GM18507 (cell line): ENCODE measurements at regions not wholly inside any gene's neighbourhood (a gene's known extent, or its start where the extent isn't known, plus 50 kb on each side); places are given as distances from the start of the nearest gene placed in this dataset.
"Not testable (repeated sequence)": the region's sequence is repeated elsewhere in the genome, so short reads cannot be mapped to it uniquely, and the experiment has no call there.

ENCODE experiments used
- DNase-seq: peaks from one replicate; pipeline ENCODE4 v3.0.0; 2011; ENCODE audit warnings: low read depth; ENCODE audit not compliant: insufficient read length; ENCODE audit errors: extremely low spot score
- FAIRE-seq: peaks from 2 replicates; lab custom pipeline; 2011; peaks lifted over from hg19 to GRCh38; lab: Jason Lieb, UNC

GRCh38 chr12:107503129-107503855 lies 182.3 kb upstream of the PWP1 start:
- DNase-seq (no peak), FAIRE-seq (no peak)

- DNase-seq (no peak), FAIRE-seq (no peak)
These were observed 181.4 kb upstream of the PWP1 start for GRCh38 chr12:107503887-107504885.

DNA sequence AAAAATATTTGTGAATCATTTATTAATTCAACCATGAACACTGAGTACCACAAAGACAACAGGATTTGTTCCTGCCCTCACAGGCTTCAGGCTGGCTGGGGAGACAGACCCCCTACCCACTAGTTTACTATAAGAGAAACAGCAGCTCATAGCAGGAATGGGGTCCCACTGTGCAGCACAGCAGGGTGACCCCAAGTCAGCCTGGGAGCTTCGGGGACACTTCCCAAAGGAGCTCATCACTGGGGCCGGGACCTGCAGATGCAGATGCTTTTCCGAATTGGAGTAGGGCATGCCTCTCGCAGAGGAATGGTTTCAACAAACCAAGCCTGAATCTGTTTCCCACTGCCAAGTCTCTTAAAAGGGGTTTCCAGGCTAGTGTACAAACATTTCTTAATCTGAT lies 176.2 kb upstream of the PWP1 start:
- DNase-seq (no peak), FAIRE-seq (no peak)

GRCh38 chr12:107510211-107510610 lies 175.4 kb upstream of the PWP1 start:
- DNase-seq (no peak), FAIRE-seq (no peak)

GRCh38 chr12:107511292-107511691 lies 174.3 kb upstream of the PWP1 start:
- DNase-seq (no peak), FAIRE-seq (no peak)

- DNase-seq: no peak
- no peak for FAIRE-seq
These were observed 173.2 kb upstream of the PWP1 start for GRCh38 chr12:107512391-107512790.

GRCh38 chr12:107513184-107513583 lies 172.4 kb upstream of the PWP1 start:
- FAIRE-seq: no peak
- no peak for DNase-seq

- FAIRE-seq: no peak
These were observed 171.8 kb upstream of the PWP1 start for GRCh38 chr12:107513636-107514400.

DNA sequence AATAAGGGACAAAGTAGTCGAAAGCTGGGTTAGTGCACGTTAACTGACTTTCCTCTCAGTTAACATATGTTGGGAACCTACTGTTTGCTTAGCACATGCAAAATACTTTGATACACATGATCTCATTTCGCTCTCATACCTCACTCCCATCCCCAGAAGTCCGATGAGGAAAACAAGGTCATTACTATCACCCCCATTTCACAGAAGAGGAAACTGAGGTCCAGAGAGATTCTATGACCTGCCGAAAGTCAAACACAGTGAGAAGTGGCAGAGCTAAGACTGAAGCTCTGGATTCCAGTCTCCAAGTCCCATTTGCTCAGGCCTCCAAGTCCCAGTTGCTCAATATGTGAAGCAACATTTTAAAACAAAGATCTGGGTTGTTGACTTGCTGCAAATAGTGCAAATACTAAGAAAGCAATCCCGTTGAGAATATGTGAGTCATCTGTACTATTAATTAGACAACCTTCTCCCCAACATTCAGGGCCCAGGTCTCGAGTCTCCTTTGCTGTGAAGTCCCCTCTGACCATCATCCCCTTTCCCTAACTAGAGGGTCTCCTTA lies 170.6 kb upstream of the PWP1 start:
- FAIRE-seq: no peak

More at GRCh38 chr12:107513636-107514400, 171.8 kb upstream of the PWP1 start:
- no peak for DNase-seq

DNA sequence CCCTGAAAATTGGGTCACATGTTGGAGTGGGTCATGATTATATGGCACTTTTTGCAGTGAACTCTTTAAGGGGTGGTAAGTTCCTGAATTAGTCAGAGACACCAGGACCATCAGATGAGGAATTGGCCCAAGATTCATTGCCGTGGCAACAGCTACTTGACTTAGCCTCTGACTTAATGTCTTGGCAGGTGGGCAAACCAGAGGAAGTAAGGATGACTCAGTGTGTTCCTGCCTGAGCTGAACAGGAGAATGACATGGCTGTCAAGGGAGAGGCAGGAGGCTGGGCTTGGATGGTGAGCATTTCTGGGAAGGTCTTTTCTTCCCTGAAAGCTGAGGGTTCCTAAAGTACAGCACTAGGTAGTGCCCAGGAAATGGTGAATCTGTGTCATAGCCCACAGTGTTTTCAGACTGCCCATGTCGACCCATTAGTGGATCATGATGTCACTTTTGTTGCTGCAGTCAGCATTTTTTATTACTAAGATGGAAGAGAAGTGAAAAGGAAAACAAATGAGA lies 170.1 kb upstream of the PWP1 start:
- FAIRE-seq: no peak
- DNase-seq: no peak

More for the DNA sequence above, 170.6 kb upstream of the PWP1 start:
- no peak for DNase-seq

GRCh38 chr12:107517816-107518215 lies 167.8 kb upstream of the PWP1 start:
- not testable (repeated sequence) for FAIRE-seq, DNase-seq

DNA sequence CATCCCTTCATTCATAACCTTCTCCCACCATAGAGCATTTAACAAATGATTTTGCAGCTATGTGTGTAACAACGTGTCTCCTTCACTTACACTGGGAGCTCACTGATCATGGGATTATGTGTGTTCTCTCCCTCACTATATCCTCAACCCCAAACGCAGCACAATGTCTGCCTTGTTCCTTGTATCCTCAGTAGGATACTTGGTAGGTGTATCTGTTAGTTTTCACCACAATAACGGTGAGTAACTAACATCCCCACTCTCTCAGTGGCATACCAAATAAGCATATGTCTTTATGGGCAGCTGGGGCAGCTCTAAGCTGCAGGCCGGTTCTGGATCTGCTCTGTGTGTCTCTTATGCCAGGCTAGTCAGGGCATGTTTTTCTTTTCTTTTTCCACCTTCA lies 166.7 kb upstream of the PWP1 start:
- FAIRE-seq: no peak
- no peak for DNase-seq

- FAIRE-seq (no peak), DNase-seq (no peak)
These were observed 165.4 kb upstream of the PWP1 start for GRCh38 chr12:107519906-107520859.

DNA sequence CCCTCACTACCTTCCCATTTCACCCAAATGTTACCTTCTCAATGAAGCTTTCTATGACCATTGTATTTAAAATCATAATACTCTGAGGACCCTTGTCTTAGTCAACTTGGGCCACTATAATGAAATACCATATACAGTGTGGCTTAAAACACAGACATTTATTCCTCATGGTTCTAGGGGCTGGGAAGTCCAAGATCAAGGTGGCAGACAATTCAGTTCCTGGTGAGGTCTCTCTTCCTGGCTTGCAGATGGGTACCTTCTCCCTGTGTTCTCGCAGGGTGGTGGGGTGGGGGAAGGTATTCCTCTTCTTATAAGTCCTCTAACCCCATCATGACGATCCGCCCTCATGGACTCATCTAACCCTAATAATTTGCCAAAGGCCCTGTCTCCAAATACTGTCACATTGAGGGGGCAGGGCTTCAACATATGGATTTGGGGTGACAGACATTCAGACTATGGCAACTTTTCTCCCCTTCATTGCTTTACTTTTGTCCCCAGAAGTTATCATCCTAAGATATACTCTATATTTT lies 163.7 kb upstream of the PWP1 start:
- FAIRE-seq (no peak), DNase-seq (no peak)

- FAIRE-seq: no peak
- DNase-seq: no peak
These were observed 162.7 kb upstream of the PWP1 start for GRCh38 chr12:107522692-107523477.

GRCh38 chr12:107523775-107524535 lies 161.6 kb upstream of the PWP1 start:
- FAIRE-seq: no peak

More at GRCh38 chr12:107523775-107524535, 161.6 kb upstream of the PWP1 start:
- no peak for DNase-seq
